ENCODE measurements at regions not wholly inside any gene's neighbourhood (a gene's known extent, or its start where the extent isn't known, plus 50 kb on each side); places are given as distances from the start of the nearest gene placed in this dataset.

DNA sequence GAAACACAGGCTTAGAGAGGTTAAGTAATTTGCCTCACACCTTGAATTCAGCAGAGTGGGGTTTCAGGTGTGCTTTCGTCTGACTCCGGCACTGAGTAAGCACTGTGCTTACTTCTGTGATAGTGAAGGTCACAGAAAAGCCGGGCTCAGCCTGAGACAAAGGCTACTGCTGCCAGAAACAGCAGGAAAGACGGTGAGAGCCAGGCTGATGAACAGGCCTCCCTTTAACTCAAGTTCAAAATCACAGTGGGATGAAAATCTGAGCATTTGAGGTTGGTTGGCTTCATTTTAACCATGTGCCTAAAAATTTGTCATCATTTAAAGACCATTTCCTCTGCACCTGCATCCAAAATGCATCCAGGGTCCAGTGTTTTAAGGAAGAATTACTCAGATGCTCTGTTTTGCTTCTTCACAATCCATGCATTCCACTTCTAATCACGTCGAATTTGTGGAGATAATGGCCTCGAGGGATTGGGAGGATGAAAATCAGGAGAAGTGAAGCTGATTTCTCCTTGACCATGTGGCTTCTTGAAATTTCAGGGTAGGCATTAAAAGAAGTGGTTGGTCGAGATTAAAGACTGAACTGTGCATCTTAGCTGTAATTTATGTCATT, 121.2 kb upstream of the LNX1 start:
- TF ChIP-seq, protein P1, sequence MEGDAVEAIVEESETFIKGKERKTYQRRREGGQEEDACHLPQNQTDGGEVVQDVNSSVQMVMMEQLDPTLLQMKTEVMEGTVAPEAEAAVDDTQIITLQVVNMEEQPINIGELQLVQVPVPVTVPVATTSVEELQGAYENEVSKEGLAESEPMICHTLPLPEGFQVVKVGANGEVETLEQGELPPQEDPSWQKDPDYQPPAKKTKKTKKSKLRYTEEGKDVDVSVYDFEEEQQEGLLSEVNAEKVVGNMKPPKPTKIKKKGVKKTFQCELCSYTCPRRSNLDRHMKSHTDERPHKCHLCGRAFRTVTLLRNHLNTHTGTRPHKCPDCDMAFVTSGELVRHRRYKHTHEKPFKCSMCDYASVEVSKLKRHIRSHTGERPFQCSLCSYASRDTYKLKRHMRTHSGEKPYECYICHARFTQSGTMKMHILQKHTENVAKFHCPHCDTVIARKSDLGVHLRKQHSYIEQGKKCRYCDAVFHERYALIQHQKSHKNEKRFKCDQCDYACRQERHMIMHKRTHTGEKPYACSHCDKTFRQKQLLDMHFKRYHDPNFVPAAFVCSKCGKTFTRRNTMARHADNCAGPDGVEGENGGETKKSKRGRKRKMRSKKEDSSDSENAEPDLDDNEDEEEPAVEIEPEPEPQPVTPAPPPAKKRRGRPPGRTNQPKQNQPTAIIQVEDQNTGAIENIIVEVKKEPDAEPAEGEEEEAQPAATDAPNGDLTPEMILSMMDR (IDR thresholded peaks at IDR 0.05) = no peak
- TF ChIP-seq POLR2A (IDR thresholded peaks at IDR 0.05) = no peak
